ENCODE measurements at regions not wholly inside any gene's neighbourhood (a gene's known extent, or its start where the extent isn't known, plus 50 kb on each side); places are given as distances from the start of the nearest gene placed in this dataset.
"Not testable (repeated sequence)": the region's sequence is repeated elsewhere in the genome, so short reads cannot be mapped to it uniquely, and the experiment has no call there.

- TF ChIP-seq MYC (IDR thresholded peaks at IDR 0.05; ENCODE audit: low read depth, low read length) (no peak), MAX (IDR thresholded peaks at IDR 0.05; ENCODE audit: low read depth, low read length) (no peak), POLR2A (IDR thresholded peaks at IDR 0.05; ENCODE audit: extremely low read depth, insufficient read length) (no peak), CTCF (IDR thresholded peaks at IDR 0.05; ENCODE audit: low read depth, low read length) (no peak)
- DNase-seq (ENCODE audit: low read depth) = no peak
- no peak overlapping the region for H3K4me3 ChIP-seq (ENCODE audit: low read depth, low read length)
These were observed 97.1 kb upstream of the FAM98A start for GRCh38 chr2:33696234-33696633.

GRCh38 chr2:33694904-33695303 lies 95.8 kb upstream of the FAM98A start:
- DNase-seq (ENCODE audit: low read depth) = no peak
- TF ChIP-seq CTCF (IDR thresholded peaks at IDR 0.05; ENCODE audit: low read depth, low read length) (no peak), POLR2A (IDR thresholded peaks at IDR 0.05; ENCODE audit: extremely low read depth, insufficient read length) (no peak), MYC (IDR thresholded peaks at IDR 0.05; ENCODE audit: low read depth, low read length) (no peak), MAX (IDR thresholded peaks at IDR 0.05; ENCODE audit: low read depth, low read length) (no peak)
- H3K4me3 ChIP-seq (ENCODE audit: low read depth, low read length) = no peak overlapping the region

- H3K4me3 ChIP-seq (ENCODE audit: low read depth, low read length); DNase-seq (ENCODE audit: low read depth): not testable (repeated sequence)
These were observed 91.6 kb upstream of the FAM98A start for GRCh38 chr2:33690686-33691085.

- DNase-seq (ENCODE audit: low read depth) = peak; percentile 18
- no peak for TF ChIP-seq MYC (IDR thresholded peaks at IDR 0.05; ENCODE audit: low read depth, low read length)
- TF ChIP-seq MAX (IDR thresholded peaks at IDR 0.05; ENCODE audit: low read depth, low read length) = no peak
- TF ChIP-seq CTCF (IDR thresholded peaks at IDR 0.05; ENCODE audit: low read depth, low read length) = no peak
- no peak for TF ChIP-seq POLR2A (IDR thresholded peaks at IDR 0.05; ENCODE audit: extremely low read depth, insufficient read length)
- no peak overlapping the region for H3K4me3 ChIP-seq (ENCODE audit: low read depth, low read length)
These were observed 82.3 kb upstream of the FAM98A start for GRCh38 chr2:33681364-33681757.

- H3K4me3 ChIP-seq (ENCODE audit: low read depth, low read length) = no peak overlapping the region
- no peak for TF ChIP-seq CTCF (IDR thresholded peaks at IDR 0.05; ENCODE audit: low read depth, low read length)
- TF ChIP-seq MAX (IDR thresholded peaks at IDR 0.05; ENCODE audit: low read depth, low read length) = no peak
- no peak for TF ChIP-seq POLR2A (IDR thresholded peaks at IDR 0.05; ENCODE audit: extremely low read depth, insufficient read length)
- TF ChIP-seq MYC (IDR thresholded peaks at IDR 0.05; ENCODE audit: low read depth, low read length) = no peak
- DNase-seq (ENCODE audit: low read depth) = no peak
These were observed 81.7 kb upstream of the FAM98A start for GRCh38 chr2:33680644-33681363.

GRCh38 chr2:33678436-33678835 lies 79.3 kb upstream of the FAM98A start:
- TF ChIP-seq MYC (IDR thresholded peaks at IDR 0.05; ENCODE audit: low read depth, low read length) (no peak), POLR2A (IDR thresholded peaks at IDR 0.05; ENCODE audit: extremely low read depth, insufficient read length) (no peak), CTCF (IDR thresholded peaks at IDR 0.05; ENCODE audit: low read depth, low read length) (no peak), MAX (IDR thresholded peaks at IDR 0.05; ENCODE audit: low read depth, low read length) (no peak)
- no peak for DNase-seq (ENCODE audit: low read depth)
- no peak overlapping the region for H3K4me3 ChIP-seq (ENCODE audit: low read depth, low read length)
